Kidney (tissue), 13 donors: ENCODE measurements at regions not wholly inside any gene's neighbourhood (a gene's known extent, or its start where the extent isn't known, plus 50 kb on each side); places are given as distances from the start of the nearest gene placed in this dataset.

Experiments used
- DNase-seq, 5 donors: peaks; one replicate each; pipeline ENCODE4 v3.0.0-alpha.2; 2013 to 2020
- FAIRE-seq: peaks from 2 replicates; lab custom pipeline; 2012; peaks lifted over from hg19 to GRCh38; lab: Jason Lieb, UNC
- H3K27ac ChIP-seq, 2 donors: one replicate each; pipeline ENCODE4 v1.7.0; 2013; ENCODE audit warnings: low read depth in 2 of 2, low read length in 2 of 2, inconsistent platforms in 1 of 2
- H3K27me3 ChIP-seq: one replicate; pipeline ENCODE4 v1.7.1; 2013; ENCODE audit warnings: low read length, inconsistent platforms; ENCODE audit not compliant: control insufficient read depth, insufficient read depth
- H3K36me3 ChIP-seq, 3 donors: one replicate each; pipeline versions ENCODE4 v1.7.0 to v1.7.1; 2013; ENCODE audit warnings: low read length in 3 of 3, control low read depth in 1 of 3, inconsistent platforms in 1 of 3; ENCODE audit not compliant: insufficient read depth in 3 of 3, control insufficient read depth in 2 of 3
- H3K4me1 ChIP-seq, 3 donors: one replicate each; pipeline versions ENCODE4 v1.7.0 to v1.7.1; 2013; ENCODE audit warnings: low read length in 3 of 3, inconsistent platforms in 1 of 3, low read depth in 1 of 3; ENCODE audit not compliant: control insufficient read depth in 2 of 3, insufficient read depth in 2 of 3
- H3K4me3 ChIP-seq, 3 donors: one replicate each; pipeline versions ENCODE4 v1.7.0 to v1.8.1; 2013; ENCODE audit warnings: low read length in 3 of 3, control low read depth in 1 of 3, inconsistent platforms in 1 of 3
- H3K9ac ChIP-seq, 3 donors: one replicate each; pipeline versions ENCODE4 v1.7.0 to v1.7.1; 2013; ENCODE audit warnings: low read length in 3 of 3, control low read depth in 1 of 3, inconsistent platforms in 1 of 3
- H3K9me3 ChIP-seq, 3 donors: one replicate each; pipeline versions ENCODE4 v1.7.0 to v1.7.1; 2013; ENCODE audit warnings: low read length in 3 of 3, control low read depth in 1 of 3, inconsistent platforms in 1 of 3; ENCODE audit not compliant: control insufficient read depth in 2 of 3, insufficient read depth in 1 of 3
- CTCF ChIP-seq: IDR thresholded peaks from 3 replicates; pipeline ENCODE4 v1.5.1; 2012; ENCODE audit warnings: mild to moderate bottlenecking, moderate library complexity, borderline replicate concordance; ENCODE audit not compliant: insufficient read depth; ENCODE audit errors: extremely low read depth
- intact Hi-C: fragments of 100-400 bp; cut with DNase I; formaldehyde crosslinking; loops from one replicate; pipeline ENCODE4 v1.11.1; 2022
- donor health status: control.
- donor health status: control.
- donor health status: control.
- donor health status: control.
- donor health status: control.
- donor health status: DM: yes; HTN: yes; CAD: no.
- donor health status: Normal renal cell carcinoma (clear cell type).

- H3K27ac ChIP-seq: no peak overlapping the region
- FAIRE-seq (no peak), DNase-seq (peak in 4 of 5 donors; percentile 26 to 93 (median 67))
- no peaks in the 10 kb centered on the region for H3K4me1 ChIP-seq
- H3K27me3 ChIP-seq: no peaks in the 10 kb centered on the region
- H3K4me3 ChIP-seq: no peak overlapping the region
- H3K36me3 ChIP-seq: no peaks in the 10 kb centered on the region
- no peak overlapping the region for H3K9ac ChIP-seq
- H3K9me3 ChIP-seq: no peaks in the 10 kb centered on the region
- intact Hi-C loops: no loop called here
- no peak for TF ChIP-seq CTCF
Observed at GRCh38 chr16:80899809-80900592, 95.6 kb upstream of the CDYL2 start.

- TF ChIP-seq CTCF: no peak
Observed at GRCh38 chr16:80896776-80897175, 92.4 kb upstream of the CDYL2 start.

GRCh38 chr16:80894091-80894490, 89.7 kb upstream of the CDYL2 start:
- H3K9ac ChIP-seq: no peak overlapping the region
- H3K9me3 ChIP-seq: no peaks in the 10 kb centered on the region
- intact Hi-C loops: no loop called here
- no peak overlapping the region for H3K4me3 ChIP-seq
- H3K27me3 ChIP-seq: no peaks in the 10 kb centered on the region
- H3K36me3 ChIP-seq: no peaks in the 10 kb centered on the region
- no peaks in the 10 kb centered on the region for H3K4me1 ChIP-seq
- no peak overlapping the region for H3K27ac ChIP-seq
- FAIRE-seq (no peak), DNase-seq (peak in 2 of 5 donors; percentile 13 to 30)
- TF ChIP-seq CTCF: no peak

More at GRCh38 chr16:80896776-80897175, 92.4 kb upstream of the CDYL2 start:
- H3K36me3 ChIP-seq: no peaks in the 10 kb centered on the region
- FAIRE-seq (no peak), DNase-seq (no peak)
- no peaks in the 10 kb centered on the region for H3K4me1 ChIP-seq
- intact Hi-C loops: no loop called here
- H3K27ac ChIP-seq: no peak overlapping the region
- no peaks in the 10 kb centered on the region for H3K9me3 ChIP-seq
- no peak overlapping the region for H3K4me3 ChIP-seq
- H3K27me3 ChIP-seq: no peaks in the 10 kb centered on the region
- H3K9ac ChIP-seq: no peak overlapping the region
